HEK293 (cell line): ENCODE measurements at regions not wholly inside any gene's neighbourhood (a gene's known extent, or its start where the extent isn't known, plus 50 kb on each side); places are given as distances from the start of the nearest gene placed in this dataset.

ENCODE experiments used
- CTCF ChIP-seq: fragments of 450-650 bp; formaldehyde crosslinking; IDR thresholded peaks from 2 replicates; pipeline ENCODE4 v1.5.1; 2016; ENCODE audit warnings: missing biosample characterization, missing genetic modification characterization
- TCF7L2 ChIP-seq: IDR thresholded peaks from 2 replicates; pipeline ENCODE4 v1.6.1; 2011; ENCODE audit warnings: low read depth, mild to moderate bottlenecking, inconsistent platforms, low read length, moderate library complexity, borderline replicate concordance
- ZBTB10 ChIP-seq: fragments of 450-650 bp; formaldehyde crosslinking; IDR thresholded peaks from 2 replicates; pipeline ENCODE4 v1.5.1; 2016; ENCODE audit warnings: missing biosample characterization, missing genetic modification characterization
- ZBTB7A ChIP-seq: fragments of 450-650 bp; formaldehyde crosslinking; IDR thresholded peaks from 2 replicates; pipeline ENCODE4 v1.5.1; 2016; ENCODE audit warnings: low read depth, missing biosample characterization, missing genetic modification characterization
- ZBTB8A ChIP-seq: fragments of 450-650 bp; formaldehyde crosslinking; IDR thresholded peaks from 2 replicates; pipeline ENCODE4 v1.5.1; 2016; ENCODE audit warnings: missing biosample characterization, missing genetic modification characterization
- ZNF175 ChIP-seq: fragments of 450-650 bp; formaldehyde crosslinking; IDR thresholded peaks from 2 replicates; pipeline ENCODE4 v1.5.1; 2016; ENCODE audit warnings: missing biosample characterization, missing genetic modification characterization
- ZNF274 ChIP-seq, 2 experiments: fragments of 200-500 bp in 1 of 2; fragments of 450-650 bp in 1 of 2; sonication (Bioruptor generic) in 1 of 2; formaldehyde crosslinking in 1 of 2; IDR thresholded peaks; 2 replicates each; pipeline versions ENCODE4 v1.5.1 to v1.6.1; 2014 to 2016; ENCODE audit warnings: borderline replicate concordance in 1 of 2, inconsistent platforms in 1 of 2, low read length in 1 of 2, missing biosample characterization in 1 of 2, missing genetic modification characterization in 1 of 2
- ZNF350 ChIP-seq: fragments of 450-650 bp; formaldehyde crosslinking; IDR thresholded peaks from 2 replicates; pipeline ENCODE4 v1.5.0; 2017; ENCODE audit warnings: missing biosample characterization, mild to moderate bottlenecking, missing genetic modification characterization
- ZNF596 ChIP-seq: fragments of 450-650 bp; IDR thresholded peaks from 2 replicates; pipeline ENCODE4 v1.5.0; 2018; ENCODE audit warnings: missing biosample characterization, mild to moderate bottlenecking, missing genetic modification characterization, moderate library complexity
- TF ChIP-seq, protein P1 (sequence below): fragments of 450-650 bp; formaldehyde crosslinking; IDR thresholded peaks from 2 replicates; pipeline ENCODE4 v1.5.1; 2016; ENCODE audit warnings: missing biosample characterization, missing genetic modification characterization, low read depth

GRCh38 chrX:110569506-110569905 is 210.9 kb downstream of the RTL9 start:
- TF ChIP-seq CTCF (tag by site-specific recombination) (no peak), ZBTB10 (no peak), ZBTB7A (tag by site-specific recombination) (no peak), ZNF274 (IDR thresholded peaks at IDR 0.05; ENCODE audit: low read length) (no peak), ZNF274 (tag by site-specific recombination; IDR thresholded peaks at IDR 0.05; ENCODE audit: borderline replicate concordance) (no peak), TCF7L2 (no peak), ZNF350 (no peak), ZNF596 (tag by site-specific recombination) (no peak), ZBTB8A (tag by site-specific recombination) (no peak), ZNF175 (tag by site-specific recombination) (no peak)
- TF ChIP-seq, protein P1, sequence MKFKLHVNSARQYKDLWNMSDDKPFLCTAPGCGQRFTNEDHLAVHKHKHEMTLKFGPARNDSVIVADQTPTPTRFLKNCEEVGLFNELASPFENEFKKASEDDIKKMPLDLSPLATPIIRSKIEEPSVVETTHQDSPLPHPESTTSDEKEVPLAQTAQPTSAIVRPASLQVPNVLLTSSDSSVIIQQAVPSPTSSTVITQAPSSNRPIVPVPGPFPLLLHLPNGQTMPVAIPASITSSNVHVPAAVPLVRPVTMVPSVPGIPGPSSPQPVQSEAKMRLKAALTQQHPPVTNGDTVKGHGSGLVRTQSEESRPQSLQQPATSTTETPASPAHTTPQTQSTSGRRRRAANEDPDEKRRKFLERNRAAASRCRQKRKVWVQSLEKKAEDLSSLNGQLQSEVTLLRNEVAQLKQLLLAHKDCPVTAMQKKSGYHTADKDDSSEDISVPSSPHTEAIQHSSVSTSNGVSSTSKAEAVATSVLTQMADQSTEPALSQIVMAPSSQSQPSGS (tag by site-specific recombination), result no peak
